ENCODE measurements at regions not wholly inside any gene's neighbourhood (a gene's known extent, or its start where the extent isn't known, plus 50 kb on each side); places are given as distances from the start of the nearest gene placed in this dataset.

DNA sequence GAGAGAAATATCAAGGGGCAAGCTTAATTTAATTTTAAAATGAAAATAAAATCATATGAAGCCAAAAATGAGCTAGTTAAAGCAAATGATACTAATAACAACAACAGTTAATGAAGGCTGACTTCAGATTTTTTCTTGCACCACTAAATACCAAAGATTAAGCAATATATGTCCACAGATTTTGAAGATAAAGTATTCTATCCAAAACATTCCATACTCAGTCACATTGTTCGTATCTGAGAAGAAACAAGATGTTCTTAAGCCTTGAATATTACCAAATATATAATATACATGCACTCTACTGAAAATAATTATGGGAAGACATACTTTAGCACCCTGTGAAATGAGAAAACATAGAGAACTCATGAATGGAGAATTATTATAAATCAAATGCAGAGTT lies 593.3 kb upstream of the SYT4 start:
- DNase-seq, result no peak
- Histone ChIP-seq H3K4me3 (no peak overlapping the region), H3K9me3 (no peaks in the 10 kb centered on the region), H3K27ac (no peak overlapping the region), H3K4me1 (ENCODE audit: insufficient read depth) (no peaks in the 10 kb centered on the region), H3K36me3 (no peaks in the 10 kb centered on the region), H3K27me3 (no peaks in the 10 kb centered on the region)
- WGBS, 3 donors, result 62 to 82% (median 78%) methylated on average over 1 of the region's 1 CpG
- TF ChIP-seq POLR2A (IDR thresholded peaks at IDR 0.05) (no peak), EP300 (IDR thresholded peaks at IDR 0.05) (no peak)
- TF ChIP-seq, protein P1, sequence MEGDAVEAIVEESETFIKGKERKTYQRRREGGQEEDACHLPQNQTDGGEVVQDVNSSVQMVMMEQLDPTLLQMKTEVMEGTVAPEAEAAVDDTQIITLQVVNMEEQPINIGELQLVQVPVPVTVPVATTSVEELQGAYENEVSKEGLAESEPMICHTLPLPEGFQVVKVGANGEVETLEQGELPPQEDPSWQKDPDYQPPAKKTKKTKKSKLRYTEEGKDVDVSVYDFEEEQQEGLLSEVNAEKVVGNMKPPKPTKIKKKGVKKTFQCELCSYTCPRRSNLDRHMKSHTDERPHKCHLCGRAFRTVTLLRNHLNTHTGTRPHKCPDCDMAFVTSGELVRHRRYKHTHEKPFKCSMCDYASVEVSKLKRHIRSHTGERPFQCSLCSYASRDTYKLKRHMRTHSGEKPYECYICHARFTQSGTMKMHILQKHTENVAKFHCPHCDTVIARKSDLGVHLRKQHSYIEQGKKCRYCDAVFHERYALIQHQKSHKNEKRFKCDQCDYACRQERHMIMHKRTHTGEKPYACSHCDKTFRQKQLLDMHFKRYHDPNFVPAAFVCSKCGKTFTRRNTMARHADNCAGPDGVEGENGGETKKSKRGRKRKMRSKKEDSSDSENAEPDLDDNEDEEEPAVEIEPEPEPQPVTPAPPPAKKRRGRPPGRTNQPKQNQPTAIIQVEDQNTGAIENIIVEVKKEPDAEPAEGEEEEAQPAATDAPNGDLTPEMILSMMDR (IDR thresholded peaks at IDR 0.05), result no peak
- intact Hi-C loops (cut with DNase I), result no loop called here

DNA sequence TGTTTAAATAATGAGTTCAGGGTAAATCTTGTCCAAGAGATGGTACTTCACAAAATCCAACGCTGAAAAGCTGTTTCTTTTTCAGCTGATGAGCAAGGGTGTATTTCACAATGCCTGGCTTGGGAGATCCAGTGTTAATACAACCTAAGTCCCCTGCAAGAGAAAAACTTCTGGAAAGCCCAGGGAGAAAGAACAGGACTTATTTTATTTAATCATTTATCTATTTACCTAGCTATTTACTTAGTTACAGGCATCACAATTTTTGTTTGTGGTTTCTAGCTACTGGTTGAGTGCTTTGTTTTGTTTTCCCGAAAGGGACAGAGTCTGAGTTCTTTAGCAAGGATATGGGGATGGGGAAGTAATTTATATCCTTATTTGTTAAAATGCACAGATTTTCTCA lies 598.2 kb upstream of the SYT4 start:
- H3K27ac ChIP-seq, result no peak overlapping the region
- H3K27me3 ChIP-seq, result no peaks in the 10 kb centered on the region
- DNase-seq, result no peak
- H3K4me1 ChIP-seq (ENCODE audit: insufficient read depth), result peaks cover 1% of the 10 kb centered on the region
- H3K36me3 ChIP-seq, result no peaks in the 10 kb centered on the region
- intact Hi-C loops (cut with DNase I), result no loop called here
- H3K9me3 ChIP-seq, result no peaks in the 10 kb centered on the region
- no peak overlapping the region for H3K4me3 ChIP-seq
- TF ChIP-seq EP300 (IDR thresholded peaks at IDR 0.05) (no peak), POLR2A (IDR thresholded peaks at IDR 0.05) (no peak)
- TF ChIP-seq, protein P1 (IDR thresholded peaks at IDR 0.05), result no peak
- 29 to 42% (median 35%) methylated on average over 2 of the region's 2 CpGs for WGBS, 3 donors

DNA sequence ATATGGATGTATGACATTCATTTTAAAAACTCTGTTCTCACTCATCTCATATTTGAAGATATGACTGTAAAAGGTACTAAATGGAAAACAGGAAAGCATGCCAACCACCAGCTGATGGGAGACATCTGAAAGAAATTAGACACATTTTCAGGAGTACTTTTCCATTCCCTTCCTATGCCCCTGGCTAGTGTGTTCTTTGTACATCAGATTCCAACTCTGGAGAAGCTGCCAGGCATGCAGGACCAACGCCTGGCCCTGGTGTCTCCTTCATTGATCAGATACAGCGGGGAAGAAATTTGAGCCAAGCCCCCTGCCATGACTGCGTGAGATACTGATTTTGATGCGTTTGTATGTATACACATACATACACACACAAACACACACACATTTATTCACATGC lies 599.0 kb upstream of the SYT4 start:
- Histone ChIP-seq H3K9me3 (no peaks in the 10 kb centered on the region), H3K27ac (no peak overlapping the region), H3K36me3 (no peaks in the 10 kb centered on the region), H3K4me3 (no peak overlapping the region), H3K4me1 (ENCODE audit: insufficient read depth) (peaks cover 1% of the 10 kb centered on the region), H3K27me3 (no peaks in the 10 kb centered on the region)
- 59 to 74% (median 61%) methylated on average over 4 of the region's 4 CpGs for WGBS, 3 donors
- DNase-seq, result no peak
- intact Hi-C loops (cut with DNase I), result no loop called here
- no peak for TF ChIP-seq POLR2A (IDR thresholded peaks at IDR 0.05)
- no peak for TF ChIP-seq EP300 (IDR thresholded peaks at IDR 0.05)
- TF ChIP-seq, protein P1 (IDR thresholded peaks at IDR 0.05), result no peak

DNA sequence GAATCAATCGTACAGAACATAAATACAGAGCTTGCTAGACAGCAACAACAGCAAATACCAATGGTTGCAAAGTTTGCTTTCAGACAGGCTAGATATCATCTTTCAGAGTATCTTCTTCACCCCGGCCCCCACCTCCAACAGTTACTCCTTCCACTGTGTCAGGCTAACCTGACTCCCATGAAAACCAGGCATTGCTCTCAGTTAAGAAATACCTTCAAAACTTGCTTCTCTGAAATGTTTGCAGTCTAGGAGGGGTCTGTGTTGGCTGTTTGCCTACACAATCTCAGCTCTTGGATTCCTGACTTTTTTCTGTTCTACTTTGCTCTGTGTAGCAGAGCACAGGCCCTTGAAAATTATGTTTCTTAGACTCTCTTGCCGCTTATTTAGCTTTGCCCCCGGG lies 599.5 kb upstream of the SYT4 start:
- 11 to 20% (median 14%) methylated on average over 4 of the region's 4 CpGs for WGBS, 3 donors
- H3K27me3 ChIP-seq, result no peaks in the 10 kb centered on the region
- peaks cover 1% of the 10 kb centered on the region for H3K4me1 ChIP-seq (ENCODE audit: insufficient read depth)
- intact Hi-C loops (cut with DNase I), result no loop called here
- no peaks in the 10 kb centered on the region for H3K9me3 ChIP-seq
- no peak for DNase-seq
- no peak overlapping the region for H3K27ac ChIP-seq
- H3K36me3 ChIP-seq, result no peaks in the 10 kb centered on the region
- no peak overlapping the region for H3K4me3 ChIP-seq
- TF ChIP-seq, protein P1 (IDR thresholded peaks at IDR 0.05), result no peak
- TF ChIP-seq POLR2A (IDR thresholded peaks at IDR 0.05), result no peak
